OCI-M1 (cell line): ENCODE measurements at regions not wholly inside any gene's neighbourhood (a gene's known extent, or its start where the extent isn't known, plus 50 kb on each side); places are given as distances from the start of the nearest gene placed in this dataset.
"Not testable (repeated sequence)": the region's sequence is repeated elsewhere in the genome, so short reads cannot be mapped to it uniquely, and the experiment has no call there.

ENCODE experiments used
- DNase-seq: peaks from one replicate; lab custom pipeline; 2025; lab: John Stamatoyannopoulos, UW

- DNase-seq = not testable (repeated sequence)
Observed at GRCh38 chr16:31581065-31581464, 53.4 kb downstream of the AHSP start.

- DNase-seq = not testable (repeated sequence)
Observed at GRCh38 chr16:31601737-31602384, 74.2 kb downstream of the AHSP start.

- DNase-seq = no peak
Observed at GRCh38 chr16:31618130-31618529, 90.4 kb downstream of the AHSP start.

- no peak for DNase-seq
Observed at GRCh38 chr16:31636433-31636832, 108.7 kb downstream of the AHSP start.

- DNase-seq = no peak
Observed at GRCh38 chr16:31641279-31641678, 113.6 kb downstream of the AHSP start.

- not testable (repeated sequence) for DNase-seq
Observed at GRCh38 chr16:31655674-31656073, 128.0 kb downstream of the AHSP start.

GRCh38 chr16:31664683-31665482 lies 137.2 kb downstream of the AHSP start:
- DNase-seq = peak; percentile 47

- DNase-seq = no peak
Observed at GRCh38 chr16:31674686-31675085, 147.0 kb downstream of the AHSP start.

- peak; percentile 60 for DNase-seq
Observed at GRCh38 chr16:31676731-31677130, 149.0 kb downstream of the AHSP start.

- DNase-seq = no peak
Observed at GRCh38 chr16:31678649-31679325, 151.1 kb downstream of the AHSP start.

GRCh38 chr16:31689331-31689730 lies 161.6 kb downstream of the AHSP start:
- not testable (repeated sequence) for DNase-seq

- DNase-seq = not testable (repeated sequence)
Observed at GRCh38 chr16:31692338-31692737, 164.6 kb downstream of the AHSP start.

GRCh38 chr16:31693733-31694132 lies 166.0 kb downstream of the AHSP start:
- DNase-seq = no peak

GRCh38 chr16:31694461-31694860 lies 166.8 kb downstream of the AHSP start:
- no peak for DNase-seq

- peak; percentile 46 for DNase-seq
Observed at GRCh38 chr16:31695667-31696066, 168.0 kb downstream of the AHSP start.

GRCh38 chr16:31696968-31697743 lies 169.5 kb downstream of the AHSP start:
- DNase-seq = peak; percentile 76

- no peak for DNase-seq
Observed at GRCh38 chr16:31697744-31698125, 170.0 kb downstream of the AHSP start.

- DNase-seq = no peak
Observed at GRCh38 chr16:31698901-31699300, 171.2 kb downstream of the AHSP start.

GRCh38 chr16:31699601-31700000 lies 171.9 kb downstream of the AHSP start:
- DNase-seq = no peak

GRCh38 chr16:31700200-31700529 lies 172.5 kb downstream of the AHSP start:
- DNase-seq = no peak

- DNase-seq = peak; percentile 64
Observed at GRCh38 chr16:31700530-31701388, 172.8 kb upstream of the ZNF267 start.
